GM12878 (cell line): ENCODE measurements at regions not wholly inside any gene's neighbourhood (a gene's known extent, or its start where the extent isn't known, plus 50 kb on each side); places are given as distances from the start of the nearest gene placed in this dataset.

Experiments used
- ATAC-seq: fragments of 200-7000 bp; cut with Tn5 transposase; 3 replicates; pipeline ENCODE4 v1.9.1; 2020; ENCODE audit warnings: mild to moderate bottlenecking, moderate library complexity
- BruUV-seq: library from RNA; stranded (reverse); fragments of 400-500 nt; replicated peaks from 2 replicates; lab custom pipeline; 2021; lab: Mats Ljungman, UMichigan
- CTCF ChIA-PET: fragments of 300-600 bp; sonication (Branson Sonifier 250); formaldehyde crosslinking; extraction: SDS; loops from one replicate; lab custom pipeline; 2021; ENCODE audit warnings: inconsistent platforms; lab: Yijun Ruan, JAX
- POLR2A ChIA-PET: fragments of 350-600 bp; formaldehyde crosslinking; extraction: SDS; loops from one replicate; lab custom pipeline; 2021; ENCODE audit warnings: inconsistent platforms; lab: Charles Lee
- RAD21 ChIA-PET: fragments of 300-600 bp; sonication (Branson Sonifier 250); formaldehyde crosslinking; loops from one replicate; lab custom pipeline; 2023; ENCODE audit warnings: antibody characterized with exemption; ENCODE audit not compliant: unreplicated experiment; lab: Charles Lee
- SMC1A ChIA-PET: fragments of 300-600 bp; sonication (Branson Sonifier 250); formaldehyde crosslinking; loops from one replicate; lab custom pipeline; 2023; ENCODE audit not compliant: unreplicated experiment, uncharacterized antibody; lab: Charles Lee
- DNase-seq: peaks from one replicate; pipeline ENCODE4 v3.0.0-alpha.2; 2011; ENCODE audit warnings: low read depth, low spot score
- FAIRE-seq: peaks from 3 replicates; lab custom pipeline; 2011; peaks lifted over from hg19 to GRCh38; lab: Jason Lieb, UNC
- H2AFZ ChIP-seq: 2 replicates; pipeline ENCODE4 v1.6.0; 2011; ENCODE audit warnings: low read depth, low read length, control low read depth; ENCODE audit not compliant: control insufficient read depth
- H3K27ac ChIP-seq: 2 replicates; pipeline ENCODE4 v1.5.1; 2011; ENCODE audit warnings: control low read depth; ENCODE audit not compliant: control insufficient read depth, insufficient read depth
- H3K27me3 ChIP-seq, 2 experiments: replicated peaks in 1 of 2; 2 replicates each; pipeline versions ENCODE4 v1.6.0 to v1.6.1; 2011; ENCODE audit warnings: low read length in 1 of 2; ENCODE audit not compliant: control insufficient read depth in 2 of 2, insufficient read depth in 2 of 2
- H3K36me3 ChIP-seq, 2 experiments: 2 replicates each; pipeline ENCODE4 v1.5.1; 2011; ENCODE audit warnings: low read length in 1 of 2; ENCODE audit not compliant: control insufficient read depth in 2 of 2, insufficient read depth in 2 of 2
- H3K4me1 ChIP-seq: 2 replicates; pipeline ENCODE4 v1.6.1; 2011; ENCODE audit warnings: mild to moderate bottlenecking, low read length, moderate library complexity, mixed read lengths; ENCODE audit not compliant: control insufficient read depth, insufficient read depth
- H3K4me2 ChIP-seq: 2 replicates; pipeline ENCODE4 v1.6.0; 2011; ENCODE audit warnings: control low read depth; ENCODE audit not compliant: control insufficient read depth, insufficient read depth
- H3K4me3 ChIP-seq: fragments of 200-600 bp; sonication (generic); 2 replicates; pipeline ENCODE4 v1.5.1; 2016
- H3K79me2 ChIP-seq: 2 replicates; pipeline ENCODE4 v1.6.0; 2011; ENCODE audit warnings: low read length; ENCODE audit not compliant: control insufficient read depth, insufficient read depth
- H3K9ac ChIP-seq: 2 replicates; pipeline ENCODE4 v1.8.0; 2011; ENCODE audit warnings: low read length, control low read depth, mixed read lengths; ENCODE audit not compliant: control insufficient read depth, insufficient read depth
- H3K9me3 ChIP-seq: replicated peaks from 3 replicates; pipeline ENCODE4 v1.5.1; 2011; ENCODE audit warnings: mild to moderate bottlenecking, low read length; ENCODE audit not compliant: control insufficient read depth, insufficient read depth
- H4K20me1 ChIP-seq: 2 replicates; pipeline ENCODE4 v1.6.0; 2011; ENCODE audit not compliant: control insufficient read depth, insufficient read depth
- ATF2 ChIP-seq: IDR thresholded peaks from 2 replicates; pipeline ENCODE4 v1.6.1; 2012; ENCODE audit warnings: low read length, inconsistent platforms
- BHLHE40 ChIP-seq, 2 experiments: fragments of 450-650 bp in 1 of 2; IDR thresholded peaks; 2 replicates each; pipeline ENCODE4 v1.6.1; 2011 to 2017; ENCODE audit warnings: low read depth in 2 of 2, borderline replicate concordance in 1 of 2, improper control_type of control experiment in 1 of 2, low read length in 1 of 2, mild to moderate bottlenecking in 1 of 2
- CBFB ChIP-seq: IDR thresholded peaks from 2 replicates; pipeline ENCODE4 v1.6.1; 2016; ENCODE audit warnings: antibody characterized with exemption, low read depth
- EP300 ChIP-seq, 2 experiments: fragments of 150-350 bp in 1 of 2; IDR thresholded peaks; 2 replicates each; pipeline ENCODE4 v1.6.1; 2011 to 2012; ENCODE audit warnings: low read depth in 2 of 2, low read length in 2 of 2, borderline replicate concordance in 1 of 2, improper control_type of control experiment in 1 of 2, inconsistent platforms in 1 of 2; ENCODE audit not compliant: control insufficient read depth in 1 of 2
- GABPA ChIP-seq: IDR thresholded peaks from 2 replicates; pipeline ENCODE4 v1.6.1; 2014; ENCODE audit warnings: antibody characterized with exemption, low read depth, mild to moderate bottlenecking, inconsistent platforms
- HDAC2 ChIP-seq: fragments of 200-600 bp; sonication (generic); IDR thresholded peaks from 2 replicates; pipeline ENCODE4 v1.6.1; 2017
- NFIC ChIP-seq: IDR thresholded peaks from 2 replicates; pipeline ENCODE4 v1.6.1; 2012; ENCODE audit warnings: low read depth, mild to moderate bottlenecking, inconsistent platforms, low read length, moderate library complexity
- POLR2AphosphoS5 ChIP-seq: IDR thresholded peaks from 2 replicates; pipeline ENCODE4 v1.6.1; 2011; ENCODE audit warnings: mild to moderate bottlenecking, low read length, inconsistent platforms
- SP1 ChIP-seq: IDR thresholded peaks from one replicate; pipeline ENCODE4 v1.6.1; 2011; ENCODE audit warnings: low read depth, low read length
- STAT1 ChIP-seq: fragments of 450-650 bp; conservative IDR thresholded peaks from 2 replicates; pipeline ENCODE4 v1.6.1; 2014; ENCODE audit warnings: antibody characterized with exemption, mild to moderate bottlenecking
- TCF7 ChIP-seq: IDR thresholded peaks from 2 replicates; pipeline ENCODE4 v1.6.1; 2014; ENCODE audit warnings: antibody characterized with exemption, borderline replicate concordance
- USF1 ChIP-seq: IDR thresholded peaks from 2 replicates; pipeline ENCODE4 v1.6.1; 2011; ENCODE audit warnings: borderline replicate concordance, low read depth, mild to moderate bottlenecking, moderate library complexity, mixed read lengths, low read length; ENCODE audit not compliant: insufficient read depth; ENCODE audit errors: extremely low read length
- ZNF384 ChIP-seq: IDR thresholded peaks from 2 replicates; pipeline ENCODE4 v1.6.1; 2012; ENCODE audit warnings: low read depth, mild to moderate bottlenecking, low read length, improper control_type of control experiment, borderline replicate concordance
- ZNF687 ChIP-seq: fragments of 450-650 bp; IDR thresholded peaks from 2 replicates; pipeline ENCODE4 v1.6.1; 2017; ENCODE audit warnings: mild to moderate bottlenecking, moderate library complexity
- WGBS: methylation state at CpG from one replicate; pipeline ENCODE4 v1.1.6; 2016; ENCODE audit warnings: low lambda C conversion rate; ENCODE audit not compliant: insufficient replicate concordance, insufficient coverage; ENCODE audit errors: missing lambda C conversion rate; 5-methylcytosine and 5-hydroxymethylcytosine counted together
- in situ Hi-C: fragments of 300-500 bp; cut with MboI; formaldehyde crosslinking; loops from 9 replicates; pipeline ENCODE4 v1.14.3; 2018; ENCODE audit warnings: mixed read lengths
- intact Hi-C: fragments of 100-400 bp; cut with micrococcal nuclease; formaldehyde crosslinking; loops from one replicate; pipeline ENCODE4 v1.14.2; 2022; ENCODE audit not compliant: unreplicated experiment
- TF ChIP-seq, protein P1 (sequence below): fragments of 450-650 bp; IDR thresholded peaks from 2 replicates; pipeline ENCODE4 v1.6.1; 2016; ENCODE audit warnings: mild to moderate bottlenecking, moderate library complexity, borderline replicate concordance

DNA sequence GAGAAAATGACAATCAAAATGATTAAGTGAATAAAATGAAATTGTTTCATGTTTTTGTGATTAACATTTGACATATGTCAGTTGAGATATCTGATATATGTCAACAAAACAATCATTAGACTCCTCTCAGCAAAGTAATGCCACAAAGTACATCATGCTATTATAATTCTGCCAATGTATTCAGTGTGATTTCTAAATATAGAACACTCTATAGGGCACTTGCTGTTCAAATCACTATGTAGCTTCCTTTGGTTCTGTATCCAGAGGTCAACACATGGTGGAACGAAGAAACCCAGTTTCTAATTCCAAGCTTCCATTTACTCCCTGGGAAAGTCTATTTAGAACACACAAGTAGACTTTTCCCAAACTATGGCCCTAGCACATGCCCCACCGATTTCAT lies 227.5 kb upstream of the FAM83B start:
- H3K4me3 ChIP-seq: no peak overlapping the region
- 0% methylated on average over 2 of the region's 2 CpGs for WGBS
- intact Hi-C loops (no loop called here), in situ Hi-C loops (no loop called here)
- SMC1A ChIA-PET: no interaction called here
- no peaks in the 10 kb centered on the region for H3K27me3 ChIP-seq
- H3K36me3 ChIP-seq: no peaks in the 10 kb centered on the region
- no TSS peak for BruUV-seq
- no peaks in the 10 kb centered on the region for H3K79me2 ChIP-seq
- RAD21 ChIA-PET: no interaction called here
- DNase-seq: no peak
- no peaks in the 10 kb centered on the region for H3K9me3 ChIP-seq
- POLR2A ChIA-PET: no interaction called here
- FAIRE-seq: no peak
- ATAC-seq: no peak
- H3K4me2 ChIP-seq: no peak overlapping the region
- CTCF ChIA-PET: no interaction called here
- H3K4me1 ChIP-seq: no peaks in the 10 kb centered on the region
- H2AFZ ChIP-seq: no peak overlapping the region
- H3K27ac ChIP-seq: no peak overlapping the region
- no peak overlapping the region for H3K9ac ChIP-seq
- H4K20me1 ChIP-seq: no peaks in the 10 kb centered on the region
- TF ChIP-seq SP1: no peak
- TF ChIP-seq ZNF687: no peak
- no peak for TF ChIP-seq TCF7
- TF ChIP-seq HDAC2: no peak
- TF ChIP-seq USF1: no peak
- no peak for TF ChIP-seq NFIC
- TF ChIP-seq ZNF384: no peak
- TF ChIP-seq EP300 (IDR thresholded peaks at IDR 0.05; ENCODE audit: borderline replicate concordance in 1 of 2, control insufficient read depth in 1 of 2, low read depth in 2 of 2, low read length in 2 of 2): no peak
- no peak for TF ChIP-seq BHLHE40 (IDR thresholded peaks at IDR 0.05; ENCODE audit: borderline replicate concordance in 1 of 2, low read depth in 2 of 2, low read length in 1 of 2)
- TF ChIP-seq, protein P1, sequence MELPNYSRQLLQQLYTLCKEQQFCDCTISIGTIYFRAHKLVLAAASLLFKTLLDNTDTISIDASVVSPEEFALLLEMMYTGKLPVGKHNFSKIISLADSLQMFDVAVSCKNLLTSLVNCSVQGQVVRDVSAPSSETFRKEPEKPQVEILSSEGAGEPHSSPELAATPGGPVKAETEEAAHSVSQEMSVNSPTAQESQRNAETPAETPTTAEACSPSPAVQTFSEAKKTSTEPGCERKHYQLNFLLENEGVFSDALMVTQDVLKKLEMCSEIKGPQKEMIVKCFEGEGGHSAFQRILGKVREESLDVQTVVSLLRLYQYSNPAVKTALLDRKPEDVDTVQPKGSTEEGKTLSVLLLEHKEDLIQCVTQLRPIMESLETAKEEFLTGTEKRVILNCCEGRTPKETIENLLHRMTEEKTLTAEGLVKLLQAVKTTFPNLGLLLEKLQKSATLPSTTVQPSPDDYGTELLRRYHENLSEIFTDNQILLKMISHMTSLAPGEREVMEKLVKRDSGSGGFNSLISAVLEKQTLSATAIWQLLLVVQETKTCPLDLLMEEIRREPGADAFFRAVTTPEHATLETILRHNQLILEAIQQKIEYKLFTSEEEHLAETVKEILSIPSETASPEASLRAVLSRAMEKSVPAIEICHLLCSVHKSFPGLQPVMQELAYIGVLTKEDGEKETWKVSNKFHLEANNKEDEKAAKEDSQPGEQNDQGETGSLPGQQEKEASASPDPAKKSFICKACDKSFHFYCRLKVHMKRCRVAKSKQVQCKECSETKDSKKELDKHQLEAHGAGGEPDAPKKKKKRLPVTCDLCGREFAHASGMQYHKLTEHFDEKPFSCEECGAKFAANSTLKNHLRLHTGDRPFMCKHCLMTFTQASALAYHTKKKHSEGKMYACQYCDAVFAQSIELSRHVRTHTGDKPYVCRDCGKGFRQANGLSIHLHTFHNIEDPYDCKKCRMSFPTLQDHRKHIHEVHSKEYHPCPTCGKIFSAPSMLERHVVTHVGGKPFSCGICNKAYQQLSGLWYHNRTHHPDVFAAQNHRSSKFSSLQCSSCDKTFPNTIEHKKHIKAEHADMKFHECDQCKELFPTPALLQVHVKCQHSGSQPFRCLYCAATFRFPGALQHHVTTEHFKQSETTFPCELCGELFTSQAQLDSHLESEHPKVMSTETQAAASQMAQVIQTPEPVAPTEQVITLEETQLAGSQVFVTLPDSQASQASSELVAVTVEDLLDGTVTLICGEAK: no peak
- TF ChIP-seq CBFB: no peak
- no peak for TF ChIP-seq STAT1
- no peak for TF ChIP-seq ATF2
- no peak for TF ChIP-seq GABPA
- no peak for TF ChIP-seq POLR2AphosphoS5
